Lower leg skin (tissue), 3 donors: ENCODE measurements at regions not wholly inside any gene's neighbourhood (a gene's known extent, or its start where the extent isn't known, plus 50 kb on each side); places are given as distances from the start of the nearest gene placed in this dataset.

Experiments used
- POLR2A ChIP-seq, 2 donors: fragments of 450-650 bp; IDR thresholded peaks; one replicate each; pipeline ENCODE4 v1.6.1; 2016 to 2017; ENCODE audit warnings: antibody characterized with exemption in 2 of 2, mild to moderate bottlenecking in 1 of 2, moderate library complexity in 1 of 2
- TF ChIP-seq, protein P1 (sequence below), 3 donors: fragments of 450-650 bp; IDR thresholded peaks; one replicate each; pipeline ENCODE4 v1.5.1; 2016; ENCODE audit warnings: antibody characterized with exemption in 3 of 3, mild to moderate bottlenecking in 3 of 3, moderate library complexity in 2 of 3

DNA sequence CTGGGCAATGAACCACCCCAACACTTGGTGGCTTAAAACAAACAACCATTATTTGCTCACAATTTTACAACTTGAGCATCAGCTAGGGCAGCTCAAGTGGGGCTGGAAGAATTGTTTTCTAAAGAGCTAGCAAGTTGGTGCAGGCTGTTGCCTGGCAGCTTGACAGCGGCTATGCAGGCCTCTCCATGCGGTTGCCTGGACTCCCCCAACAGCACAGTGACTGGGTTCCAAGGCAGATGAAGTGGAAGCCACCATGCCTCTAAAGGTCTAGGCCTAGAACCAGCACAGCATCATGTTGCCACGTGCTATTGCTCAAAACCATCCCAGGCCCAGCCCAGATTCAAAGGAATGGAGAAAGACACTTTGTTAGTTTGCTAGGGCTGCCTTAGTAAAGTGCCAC, 114.8 kb downstream of the BCOR start:
- TF ChIP-seq, protein P1, sequence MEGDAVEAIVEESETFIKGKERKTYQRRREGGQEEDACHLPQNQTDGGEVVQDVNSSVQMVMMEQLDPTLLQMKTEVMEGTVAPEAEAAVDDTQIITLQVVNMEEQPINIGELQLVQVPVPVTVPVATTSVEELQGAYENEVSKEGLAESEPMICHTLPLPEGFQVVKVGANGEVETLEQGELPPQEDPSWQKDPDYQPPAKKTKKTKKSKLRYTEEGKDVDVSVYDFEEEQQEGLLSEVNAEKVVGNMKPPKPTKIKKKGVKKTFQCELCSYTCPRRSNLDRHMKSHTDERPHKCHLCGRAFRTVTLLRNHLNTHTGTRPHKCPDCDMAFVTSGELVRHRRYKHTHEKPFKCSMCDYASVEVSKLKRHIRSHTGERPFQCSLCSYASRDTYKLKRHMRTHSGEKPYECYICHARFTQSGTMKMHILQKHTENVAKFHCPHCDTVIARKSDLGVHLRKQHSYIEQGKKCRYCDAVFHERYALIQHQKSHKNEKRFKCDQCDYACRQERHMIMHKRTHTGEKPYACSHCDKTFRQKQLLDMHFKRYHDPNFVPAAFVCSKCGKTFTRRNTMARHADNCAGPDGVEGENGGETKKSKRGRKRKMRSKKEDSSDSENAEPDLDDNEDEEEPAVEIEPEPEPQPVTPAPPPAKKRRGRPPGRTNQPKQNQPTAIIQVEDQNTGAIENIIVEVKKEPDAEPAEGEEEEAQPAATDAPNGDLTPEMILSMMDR (IDR thresholded peaks at IDR 0.05): no peak
- TF ChIP-seq POLR2A (IDR thresholded peaks at IDR 0.05): no peak
